GM18870 (cell line): ENCODE measurements at regions not wholly inside any gene's neighbourhood (a gene's known extent, or its start where the extent isn't known, plus 50 kb on each side); places are given as distances from the start of the nearest gene placed in this dataset.

Experiments used
- ATAC-seq: cut with Tn5 transposase; IDR thresholded peaks from one replicate; pipeline ENCODE4 v1.9.1; 2021; ENCODE audit warnings: moderate library complexity; ENCODE audit not compliant: unreplicated experiment

- peak; percentile 67 for ATAC-seq
Observed at GRCh38 chr4:163755013-163755412, 260.5 kb downstream of the TMA16 start.

- no peak for ATAC-seq
Observed at GRCh38 chr4:163757219-163757618, 262.7 kb downstream of the TMA16 start.

- ATAC-seq: no peak
Observed at GRCh38 chr4:163758032-163758431, 263.5 kb downstream of the TMA16 start.

DNA sequence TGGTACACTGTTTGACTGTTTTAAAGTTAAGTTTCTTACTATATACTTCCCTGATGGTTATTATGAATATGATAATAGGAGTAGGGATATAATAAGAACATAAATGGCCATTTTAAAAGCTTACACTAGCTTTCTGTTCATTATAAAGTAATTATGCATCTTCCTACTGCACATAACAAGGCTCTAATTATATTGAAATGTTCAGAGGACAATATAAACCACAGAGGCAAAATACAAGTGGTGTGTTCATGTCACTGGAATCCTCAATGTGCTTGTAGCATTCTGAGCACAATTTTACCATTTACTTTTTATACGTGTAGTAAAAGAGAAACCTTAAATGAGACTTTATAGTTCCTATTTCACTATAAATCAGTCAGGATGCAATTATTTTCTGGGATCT, 268.3 kb downstream of the TMA16 start:
- no peak for ATAC-seq

DNA sequence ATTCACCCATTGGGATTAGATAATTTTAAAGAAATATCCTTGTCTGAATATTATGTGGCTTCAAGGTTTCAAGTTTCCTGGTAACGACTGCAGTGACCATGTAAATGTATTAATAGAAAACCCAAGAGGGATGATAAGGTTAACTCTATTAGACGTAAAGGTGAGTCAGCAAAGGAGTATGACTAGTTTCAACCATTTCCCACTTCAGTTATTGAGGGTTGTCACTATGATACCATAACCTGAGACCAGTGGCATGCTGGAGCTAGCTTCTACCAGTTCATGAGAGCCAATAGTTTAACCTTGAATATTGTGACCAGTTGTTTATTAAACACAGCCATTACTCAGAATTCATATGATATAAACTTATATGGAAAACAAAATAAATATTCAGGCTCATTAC, 270.1 kb downstream of the TMA16 start:
- ATAC-seq: no peak

GRCh38 chr4:163768014-163768413, 273.5 kb downstream of the TMA16 start:
- no peak for ATAC-seq

GRCh38 chr4:163772238-163772637, 277.7 kb downstream of the TMA16 start:
- ATAC-seq: no peak

DNA sequence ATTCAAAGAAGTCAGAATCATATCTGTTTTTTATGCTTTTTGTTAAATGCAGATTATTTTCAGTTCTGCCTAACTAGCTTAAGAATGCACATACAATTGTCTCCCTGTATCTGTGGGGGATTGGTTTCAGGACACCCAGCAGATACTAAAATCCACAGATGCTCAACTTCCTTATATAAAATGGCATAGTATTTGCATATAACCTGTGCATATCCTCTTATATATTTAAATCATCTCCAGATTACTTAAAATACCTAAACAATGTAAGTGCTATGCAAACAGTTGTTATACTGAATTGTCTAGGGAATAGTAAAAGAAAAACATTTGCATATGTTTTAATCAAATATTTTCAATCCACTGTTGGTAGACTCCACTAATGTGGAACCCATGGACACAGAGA, 279.4 kb downstream of the TMA16 start:
- ATAC-seq: no peak

GRCh38 chr4:163776957-163777356, 282.5 kb downstream of the TMA16 start:
- ATAC-seq: no peak

DNA sequence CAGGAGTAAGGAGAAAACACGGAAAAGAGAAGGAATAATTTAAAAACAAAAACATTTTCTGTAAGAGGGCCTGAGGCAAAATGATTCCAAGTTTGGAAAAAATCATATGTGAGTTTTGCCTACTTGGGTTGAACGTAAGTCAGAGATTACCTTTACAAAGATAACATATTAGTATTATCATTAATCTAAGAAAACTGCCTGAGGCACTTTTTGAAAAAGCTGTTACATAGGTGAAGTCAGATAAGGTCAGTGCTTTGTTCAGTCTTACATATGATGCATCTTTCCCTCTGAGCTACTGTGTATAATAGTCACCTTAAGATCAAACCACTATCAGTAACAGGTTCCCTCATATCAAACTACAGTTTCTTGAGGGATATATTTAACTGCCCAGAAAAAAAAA, 287.2 kb downstream of the TMA16 start:
- ATAC-seq: no peak

DNA sequence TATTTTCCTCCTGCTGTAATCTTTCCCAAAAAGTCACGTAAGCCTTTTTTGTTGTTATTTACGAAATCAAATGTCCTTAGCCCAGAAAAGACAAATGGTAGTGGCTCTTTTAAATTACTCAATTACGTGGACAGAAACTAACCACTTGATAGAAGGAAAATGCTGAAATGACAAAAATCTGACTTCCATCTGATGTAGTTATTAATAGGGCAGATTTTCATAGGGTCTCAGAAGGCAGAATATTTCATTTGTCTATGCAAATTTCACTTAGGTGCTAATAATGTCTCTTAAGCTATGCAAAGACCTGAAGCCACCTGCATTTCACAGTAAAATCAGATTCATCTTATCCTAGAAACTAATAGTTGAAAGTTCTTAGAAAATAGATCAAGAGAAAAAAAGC, 295.7 kb downstream of the TMA16 start:
- ATAC-seq: no peak

GRCh38 chr4:163795885-163796284, 301.4 kb downstream of the TMA16 start:
- no peak for ATAC-seq

DNA sequence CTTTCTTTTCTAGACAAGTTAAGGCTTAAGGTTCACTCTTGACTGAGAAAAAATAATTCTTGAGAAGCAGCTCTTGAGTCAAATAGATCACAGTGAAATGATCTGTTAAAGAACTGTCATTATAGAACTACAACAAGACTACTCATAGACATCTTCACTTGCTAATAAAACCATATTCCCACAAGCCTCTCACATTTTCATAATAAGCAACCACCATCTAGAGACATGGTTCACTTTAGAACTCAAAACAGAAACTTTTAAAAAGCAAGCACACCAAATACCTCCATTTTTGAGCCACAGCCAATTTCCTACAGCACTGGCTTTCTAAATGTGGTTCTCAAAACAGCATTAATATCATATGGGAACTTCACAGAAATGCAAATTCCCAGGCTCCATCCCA, 309.5 kb downstream of the TMA16 start:
- ATAC-seq: peak; percentile 64

- no peak for ATAC-seq
Observed at GRCh38 chr4:163806653-163807052, 312.2 kb downstream of the TMA16 start.

DNA sequence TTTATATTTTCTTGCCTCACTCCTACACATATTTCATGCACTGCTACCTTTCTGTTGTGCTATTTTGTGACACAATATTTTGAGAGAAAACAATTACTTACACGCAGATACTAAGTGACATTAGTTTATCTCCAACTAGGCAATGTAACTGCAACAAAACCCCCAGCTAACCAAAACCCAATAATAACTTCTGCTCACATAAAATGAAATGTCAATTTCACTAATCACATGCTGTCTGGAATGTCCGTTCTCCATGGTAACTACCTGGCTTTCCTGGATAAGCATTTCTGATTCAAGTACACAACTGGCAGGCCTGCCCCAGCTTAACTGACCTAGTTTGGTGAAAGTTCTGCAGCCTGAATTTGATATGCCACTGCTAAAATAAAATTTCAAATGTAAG, 313.5 kb downstream of the TMA16 start:
- no peak for ATAC-seq

GRCh38 chr4:163810755-163811154, 316.3 kb downstream of the TMA16 start:
- peak; percentile 91 for ATAC-seq

- ATAC-seq: peak; percentile 71
Observed at GRCh38 chr4:163815776-163816175, 321.3 kb downstream of the TMA16 start.

- no peak for ATAC-seq
Observed at GRCh38 chr4:163816494-163816893, 322.0 kb downstream of the TMA16 start.

GRCh38 chr4:163818673-163819072, 324.2 kb downstream of the TMA16 start:
- ATAC-seq: no peak

DNA sequence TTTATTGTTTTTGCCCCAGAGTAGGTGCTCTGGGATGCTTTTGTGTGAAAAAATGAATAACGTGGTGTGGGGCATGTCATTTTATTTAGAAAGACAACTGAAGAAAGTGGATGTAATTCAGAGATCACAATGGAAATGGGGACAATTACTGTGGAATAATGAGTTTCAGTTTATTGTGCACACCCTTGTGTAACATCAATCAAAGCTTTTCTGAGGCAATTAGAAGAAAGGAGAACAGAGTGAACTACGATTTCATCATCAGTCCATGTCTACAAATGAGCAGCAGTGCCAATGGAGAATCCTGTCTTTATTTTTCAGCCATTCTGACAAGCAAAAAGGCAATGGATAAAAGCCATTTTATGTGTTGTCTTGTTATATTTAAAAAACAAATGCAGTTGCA, 339.2 kb downstream of the TMA16 start:
- no peak for ATAC-seq

- no peak for ATAC-seq
Observed at GRCh38 chr4:163846008-163846407, 351.5 kb downstream of the TMA16 start.

GRCh38 chr4:163852246-163852645, 357.8 kb downstream of the TMA16 start:
- ATAC-seq: no peak

DNA sequence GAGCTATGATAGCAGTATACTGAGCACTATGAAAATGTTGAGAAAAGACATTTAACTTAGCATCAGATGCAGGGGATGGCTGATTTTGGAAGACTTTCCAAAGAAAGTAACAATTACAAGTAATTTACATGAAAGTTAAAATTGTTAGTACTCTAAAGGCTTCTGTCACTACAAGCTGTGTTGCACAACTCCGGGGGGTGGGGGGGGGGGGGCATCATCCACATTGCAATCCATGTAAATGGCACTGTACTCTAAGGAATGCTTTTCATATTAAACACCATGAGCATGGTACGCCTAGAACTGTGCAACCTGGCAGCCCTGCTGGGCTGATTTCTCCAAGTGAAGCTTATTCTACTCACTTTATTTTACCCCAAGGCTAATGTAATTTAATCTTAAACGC, 363.4 kb downstream of the TMA16 start:
- no peak for ATAC-seq

GRCh38 chr4:163858515-163858914, 364.0 kb downstream of the TMA16 start:
- ATAC-seq: no peak
